ENCODE measurements at regions not wholly inside any gene's neighbourhood (a gene's known extent, or its start where the extent isn't known, plus 50 kb on each side); places are given as distances from the start of the nearest gene placed in this dataset.

DNA sequence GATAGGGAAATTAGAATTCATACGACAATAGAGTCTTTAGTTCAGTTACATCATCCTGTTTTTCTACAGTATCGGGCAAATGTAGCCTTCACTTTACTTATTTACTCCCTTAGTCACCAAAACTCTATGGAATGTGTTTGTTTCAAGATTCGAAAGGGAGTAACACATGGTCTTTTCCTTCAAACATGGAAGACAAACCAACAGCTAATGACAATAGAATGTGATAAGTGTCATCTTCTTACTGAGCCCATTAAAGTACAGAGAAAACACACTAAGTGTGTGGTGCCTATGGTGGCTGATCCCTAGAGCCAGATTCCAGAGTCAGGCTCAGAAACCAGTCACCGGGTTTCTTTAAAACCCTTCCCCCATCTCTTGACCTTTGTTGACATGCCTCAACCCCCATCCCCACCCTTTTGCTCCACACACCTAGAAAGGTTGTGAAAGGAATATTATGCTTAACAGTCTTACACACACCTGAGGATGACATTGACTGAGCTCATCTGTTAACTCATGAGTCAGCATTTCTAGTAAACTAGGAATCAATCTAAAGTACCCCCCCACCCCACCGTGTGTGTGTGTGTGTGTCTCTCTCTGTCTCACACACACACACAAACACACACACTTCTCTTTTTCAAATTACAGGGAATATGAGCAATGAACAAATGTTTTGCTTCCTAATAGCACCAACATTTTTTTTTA, 549.6 kb upstream of the CCDC54 start:
- Histone ChIP-seq H3K27me3 (no peaks in the 10 kb centered on the region), H3K4me3 (replicated peaks in 1 of 3) (no peak overlapping the region), H3K9me3 (no peaks in the 10 kb centered on the region), H3K4me1 (peaks cover 0 to 3% of the 10 kb centered on the region in 2 donors), H3K36me3 (no peaks in the 10 kb centered on the region), H3K27ac (no peak overlapping the region)
- no peak for DNase-seq
- intact Hi-C loops (cut with DNase I): loop anchor here (10.0 kb wide), 1 partner anchor 237 kb away; no protein-coding TSS in a partner anchor
- TF ChIP-seq, protein P1, sequence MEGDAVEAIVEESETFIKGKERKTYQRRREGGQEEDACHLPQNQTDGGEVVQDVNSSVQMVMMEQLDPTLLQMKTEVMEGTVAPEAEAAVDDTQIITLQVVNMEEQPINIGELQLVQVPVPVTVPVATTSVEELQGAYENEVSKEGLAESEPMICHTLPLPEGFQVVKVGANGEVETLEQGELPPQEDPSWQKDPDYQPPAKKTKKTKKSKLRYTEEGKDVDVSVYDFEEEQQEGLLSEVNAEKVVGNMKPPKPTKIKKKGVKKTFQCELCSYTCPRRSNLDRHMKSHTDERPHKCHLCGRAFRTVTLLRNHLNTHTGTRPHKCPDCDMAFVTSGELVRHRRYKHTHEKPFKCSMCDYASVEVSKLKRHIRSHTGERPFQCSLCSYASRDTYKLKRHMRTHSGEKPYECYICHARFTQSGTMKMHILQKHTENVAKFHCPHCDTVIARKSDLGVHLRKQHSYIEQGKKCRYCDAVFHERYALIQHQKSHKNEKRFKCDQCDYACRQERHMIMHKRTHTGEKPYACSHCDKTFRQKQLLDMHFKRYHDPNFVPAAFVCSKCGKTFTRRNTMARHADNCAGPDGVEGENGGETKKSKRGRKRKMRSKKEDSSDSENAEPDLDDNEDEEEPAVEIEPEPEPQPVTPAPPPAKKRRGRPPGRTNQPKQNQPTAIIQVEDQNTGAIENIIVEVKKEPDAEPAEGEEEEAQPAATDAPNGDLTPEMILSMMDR (IDR thresholded peaks at IDR 0.05): no peak
- TF ChIP-seq POLR2A (IDR thresholded peaks at IDR 0.05): no peak
- WGBS, 2 donors: 55 to 59% methylated on average over 5 of the region's 5 CpGs

DNA sequence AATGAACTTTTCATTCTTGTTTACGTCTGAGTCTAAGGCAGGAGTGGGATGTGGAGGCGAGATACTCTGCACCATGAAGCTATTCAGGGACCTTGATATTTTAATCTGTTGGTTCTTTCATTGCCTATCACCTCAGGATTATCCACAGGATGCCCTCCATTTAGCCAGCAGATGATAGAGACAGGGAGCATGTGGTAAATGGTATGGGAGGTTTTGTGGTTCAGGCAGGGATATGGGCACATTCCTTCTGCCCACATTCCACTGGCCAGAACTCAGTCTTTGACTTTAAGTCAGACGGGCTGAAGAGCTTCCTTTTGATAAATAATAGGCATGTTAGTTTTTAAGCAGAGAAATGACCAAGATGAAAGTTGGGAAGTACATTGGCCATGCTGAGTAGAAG, 548.0 kb upstream of the CCDC54 start:
- intact Hi-C loops (cut with DNase I): loop anchor here (10.0 kb wide), 1 partner anchor 236 kb away; no protein-coding TSS in a partner anchor
- Histone ChIP-seq H3K27me3 (no peaks in the 10 kb centered on the region), H3K9me3 (no peaks in the 10 kb centered on the region), H3K4me3 (replicated peaks in 1 of 3) (no peak overlapping the region), H3K4me1 (peaks cover 0 to 3% of the 10 kb centered on the region in 2 donors), H3K36me3 (no peaks in the 10 kb centered on the region), H3K27ac (no peak overlapping the region)
- no peak for TF ChIP-seq POLR2A (IDR thresholded peaks at IDR 0.05)
- TF ChIP-seq, protein P1 (IDR thresholded peaks at IDR 0.05): no peak
- 58 to 62% methylated on average over 3 of the region's 3 CpGs for WGBS, 2 donors
- no peak for DNase-seq

DNA sequence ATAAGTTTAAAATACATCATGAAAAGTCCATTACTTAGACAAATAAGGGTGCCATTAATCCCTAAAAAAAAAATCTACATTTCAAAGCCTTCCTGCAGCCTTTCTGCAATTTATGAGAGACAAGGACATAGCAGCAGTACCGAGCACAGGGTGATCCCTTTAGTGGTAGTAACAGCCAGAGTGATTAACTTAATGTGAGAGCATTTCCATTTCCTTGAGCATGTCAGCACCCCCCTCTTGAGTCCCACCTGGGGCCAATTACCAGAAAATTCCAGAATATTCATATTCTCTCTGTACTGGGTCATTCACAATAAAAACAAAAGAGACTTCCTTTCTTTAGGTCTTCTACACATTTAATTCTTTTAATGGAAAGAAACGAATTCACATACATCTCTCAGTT, 546.9 kb upstream of the CCDC54 start:
- no peak overlapping the region for H3K4me3 ChIP-seq (replicated peaks in 1 of 3)
- no peaks in the 10 kb centered on the region for H3K9me3 ChIP-seq
- no peak overlapping the region for H3K27ac ChIP-seq
- intact Hi-C loops (cut with DNase I): no loop called here
- H3K36me3 ChIP-seq: no peaks in the 10 kb centered on the region
- H3K27me3 ChIP-seq: no peaks in the 10 kb centered on the region
- no peak for TF ChIP-seq POLR2A (IDR thresholded peaks at IDR 0.05)
- TF ChIP-seq, protein P1 (IDR thresholded peaks at IDR 0.05): no peak
- no peak for DNase-seq
- H3K4me1 ChIP-seq: peaks cover 0 to 3% of the 10 kb centered on the region in 2 donors
- WGBS, 2 donors: 48 to 69% methylated on average over 2 of the region's 2 CpGs

DNA sequence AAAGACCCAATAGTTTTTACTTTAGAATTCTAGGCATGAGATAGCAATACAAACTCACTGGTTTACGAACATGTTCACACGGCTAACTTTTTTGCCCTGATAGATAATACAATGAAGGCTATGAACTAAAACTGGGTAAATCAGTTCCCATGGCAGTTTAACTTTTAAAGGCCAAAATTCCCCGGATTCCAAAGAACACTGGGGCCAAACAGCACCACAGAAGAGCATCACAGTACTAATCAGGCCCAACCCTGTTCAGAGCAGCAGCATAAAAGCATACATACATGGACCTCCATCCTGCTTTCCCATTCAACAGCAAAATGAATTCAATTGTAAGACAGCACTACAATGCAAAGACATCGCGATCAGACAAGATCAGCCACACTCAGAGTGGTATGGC, 540.3 kb upstream of the CCDC54 start:
- H3K4me3 ChIP-seq (replicated peaks in 1 of 3): no peak overlapping the region
- WGBS, 2 donors: 86 to 89% methylated on average over 5 of the region's 5 CpGs
- TF ChIP-seq POLR2A (IDR thresholded peaks at IDR 0.05): no peak
- intact Hi-C loops (cut with DNase I): no loop called here
- DNase-seq: no peak
- H3K36me3 ChIP-seq: no peaks in the 10 kb centered on the region
- H3K4me1 ChIP-seq: peaks cover 3 to 10% of the 10 kb centered on the region in 2 donors
- no peak overlapping the region for H3K27ac ChIP-seq
- H3K9me3 ChIP-seq: no peaks in the 10 kb centered on the region
- no peaks in the 10 kb centered on the region for H3K27me3 ChIP-seq

DNA sequence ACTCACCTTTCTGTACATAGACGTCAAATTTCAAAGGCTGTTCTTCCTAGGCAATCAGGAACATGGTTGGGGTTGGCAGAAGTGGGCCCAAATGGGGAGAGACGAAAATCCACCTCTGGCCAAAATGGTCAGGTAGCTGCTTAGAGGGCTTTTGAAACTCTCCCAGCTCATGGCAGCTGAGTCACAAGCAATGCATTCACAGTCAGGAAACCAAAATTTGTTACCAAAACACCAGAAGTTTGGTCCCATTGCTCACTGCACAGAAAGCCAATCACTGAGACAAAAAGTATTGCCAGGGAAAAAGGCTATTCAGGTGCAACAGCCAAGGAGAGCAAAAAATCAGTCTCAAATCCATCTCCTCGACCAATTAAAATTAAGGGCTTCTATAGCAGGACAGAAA, 539.6 kb upstream of the CCDC54 start:
- 85 to 87% methylated on average over 3 of the region's 3 CpGs for WGBS, 2 donors
- no peak overlapping the region for H3K27ac ChIP-seq
- intact Hi-C loops (cut with DNase I): no loop called here
- TF ChIP-seq POLR2A (IDR thresholded peaks at IDR 0.05): no peak
- TF ChIP-seq, protein P1 (IDR thresholded peaks at IDR 0.05): no peak
- no peaks in the 10 kb centered on the region for H3K36me3 ChIP-seq
- no peaks in the 10 kb centered on the region for H3K27me3 ChIP-seq
- H3K4me3 ChIP-seq (replicated peaks in 1 of 3): no peak overlapping the region
- no peak for DNase-seq
- H3K4me1 ChIP-seq: peaks cover 3 to 10% of the 10 kb centered on the region in 2 donors
- no peaks in the 10 kb centered on the region for H3K9me3 ChIP-seq
